HAP-1 (cell line): ENCODE measurements at regions not wholly inside any gene's neighbourhood (a gene's known extent, or its start where the extent isn't known, plus 50 kb on each side); places are given as distances from the start of the nearest gene placed in this dataset.

ENCODE experiments used
- DNase-seq, 2 experiments: peaks; one replicate each; pipeline ENCODE4 v3.0.0-alpha.2; 2016 to 2020; ENCODE audit warnings: low spot score in 2 of 2
- H3K27me3 ChIP-seq: fragments of 250-450 bp; sonication (Bioruptor Pico); 2 replicates; pipeline ENCODE4 v1.5.1; 2020; ENCODE audit warnings: low read depth, mild to moderate bottlenecking, moderate library complexity
- H3K36me3 ChIP-seq: fragments of 250-450 bp; sonication (Bioruptor Pico); replicated peaks from 2 replicates; pipeline ENCODE4 v1.5.1; 2020; ENCODE audit warnings: mild to moderate bottlenecking
- H3K4me1 ChIP-seq: fragments of 250-450 bp; sonication (Bioruptor Pico); 2 replicates; pipeline ENCODE4 v1.5.1; 2020; ENCODE audit warnings: mild to moderate bottlenecking
- H3K4me3 ChIP-seq: fragments of 250-450 bp; sonication (Bioruptor Pico); 2 replicates; pipeline ENCODE4 v1.5.1; 2020; ENCODE audit warnings: mild to moderate bottlenecking, moderate library complexity
- H3K9me3 ChIP-seq: fragments of 250-450 bp; sonication (Bioruptor Pico); 2 replicates; pipeline ENCODE4 v1.5.1; 2020; ENCODE audit warnings: mild to moderate bottlenecking, moderate library complexity
- in situ Hi-C: fragments of 300-500 bp; cut with MboI; formaldehyde crosslinking; loops from 3 replicates; pipeline ENCODE4 v1.14.3; 2020; ENCODE audit warnings: low sequenced_read_pairs, inconsistent platforms, mixed read lengths

DNA sequence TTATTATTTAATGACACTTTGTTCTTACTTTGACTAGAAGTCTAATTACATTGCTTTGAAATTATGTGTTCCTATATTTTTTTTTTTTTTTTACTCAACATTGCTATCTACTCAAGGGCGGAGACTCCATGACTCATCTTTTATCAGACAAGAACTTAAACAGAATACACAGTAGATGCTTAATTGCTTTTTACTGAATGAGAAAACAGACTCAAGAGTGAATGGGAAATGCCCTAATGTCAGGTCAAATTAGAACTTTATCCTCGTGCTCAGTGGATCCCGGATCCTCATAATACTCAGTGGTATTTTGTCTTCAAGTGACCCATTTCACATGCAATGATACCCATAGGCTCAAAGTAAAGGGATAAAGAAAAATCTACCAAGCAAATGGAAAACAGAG lies 954.5 kb upstream of the IGFBP7 start:
- H3K36me3 ChIP-seq: no peaks in the 10 kb centered on the region
- no peaks in the 10 kb centered on the region for H3K27me3 ChIP-seq
- DNase-seq: no peak
- no peaks in the 10 kb centered on the region for H3K4me1 ChIP-seq
- no peaks in the 10 kb centered on the region for H3K9me3 ChIP-seq
- no peak overlapping the region for H3K4me3 ChIP-seq
- in situ Hi-C loops: no loop called here

DNA sequence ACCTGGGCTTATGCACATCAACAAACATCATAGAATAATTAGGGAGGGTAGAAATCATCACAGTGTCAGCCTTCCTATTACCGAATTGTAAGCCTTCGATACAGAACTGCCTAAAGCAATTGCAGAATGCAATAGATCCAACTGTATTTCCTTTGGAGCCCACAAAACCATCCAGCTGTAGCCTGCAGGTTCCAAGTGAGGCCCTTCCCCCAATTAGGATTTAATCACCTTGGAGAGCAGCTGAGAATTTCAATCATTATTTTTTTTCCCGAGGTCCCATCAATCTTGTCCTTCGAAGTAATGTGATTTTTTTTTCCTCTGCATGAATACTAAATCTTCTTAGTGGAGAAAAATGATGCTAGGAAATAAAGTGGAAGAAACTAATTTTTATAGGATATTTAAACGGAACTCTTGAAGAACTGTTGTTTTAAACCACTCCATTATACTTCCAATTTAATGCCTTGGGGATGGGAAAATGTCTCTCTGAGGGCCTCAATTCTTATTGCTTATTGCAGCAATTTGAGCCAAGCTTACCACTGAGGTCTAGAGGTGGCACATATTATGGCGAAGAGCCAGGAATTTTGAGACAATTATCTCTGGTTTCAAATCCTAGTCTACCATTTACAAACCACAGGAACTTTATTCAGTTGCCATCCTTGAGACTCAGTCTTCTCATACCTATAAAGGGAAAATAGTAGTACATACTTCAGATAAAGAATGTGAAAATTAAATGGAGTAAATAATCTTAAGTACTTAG lies 953.4 kb upstream of the IGFBP7 start:
- in situ Hi-C loops: no loop called here
- H3K36me3 ChIP-seq: no peaks in the 10 kb centered on the region
- H3K4me3 ChIP-seq: no peak overlapping the region
- H3K9me3 ChIP-seq: no peaks in the 10 kb centered on the region
- no peak for DNase-seq
- no peaks in the 10 kb centered on the region for H3K4me1 ChIP-seq
- no peaks in the 10 kb centered on the region for H3K27me3 ChIP-seq

DNA sequence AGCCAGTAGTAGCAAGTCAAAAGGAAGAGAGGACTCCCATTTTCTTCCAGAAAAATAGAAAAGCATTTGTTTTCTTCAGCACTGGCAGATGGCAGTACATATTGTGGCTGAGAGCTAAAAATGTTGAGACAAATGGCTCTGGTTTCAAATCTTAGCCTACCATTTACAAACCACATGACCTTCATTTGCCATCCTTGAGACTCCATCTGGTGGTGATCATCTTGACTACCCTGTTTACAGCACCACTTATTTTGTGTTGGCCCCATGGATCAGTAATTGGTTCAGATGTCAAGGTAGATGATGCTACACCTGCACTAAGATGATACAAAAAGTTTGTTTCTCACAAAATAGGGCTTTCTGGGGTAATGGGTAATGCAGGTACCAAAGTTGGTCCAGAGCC lies 951.8 kb upstream of the IGFBP7 start:
- no peak for DNase-seq
- in situ Hi-C loops: no loop called here
- H3K4me3 ChIP-seq: no peak overlapping the region
- H3K4me1 ChIP-seq: no peaks in the 10 kb centered on the region
- H3K36me3 ChIP-seq: no peaks in the 10 kb centered on the region
- H3K9me3 ChIP-seq: no peaks in the 10 kb centered on the region
- H3K27me3 ChIP-seq: no peaks in the 10 kb centered on the region

DNA sequence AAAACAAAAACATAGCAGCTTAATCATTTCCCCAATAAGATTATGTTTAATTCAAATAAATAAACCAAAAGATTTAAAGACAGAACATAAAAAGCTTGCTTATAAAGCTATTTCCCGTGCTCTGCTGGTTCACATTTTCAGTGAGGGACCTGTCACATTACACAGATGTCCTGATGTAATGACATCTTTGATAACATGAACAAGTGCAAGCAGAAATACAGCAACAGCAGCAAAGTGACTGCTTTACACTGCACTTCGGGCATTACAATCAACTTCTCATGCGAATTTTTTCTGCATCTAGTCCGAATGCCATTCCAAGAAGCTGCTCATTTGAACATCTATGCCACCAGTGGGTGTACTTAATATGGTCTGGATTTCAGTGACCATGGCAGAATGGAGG lies 940.3 kb upstream of the IGFBP7 start:
- in situ Hi-C loops: no loop called here
- DNase-seq: no peak
- H3K4me3 ChIP-seq: no peak overlapping the region
- no peaks in the 10 kb centered on the region for H3K4me1 ChIP-seq
- no peaks in the 10 kb centered on the region for H3K36me3 ChIP-seq
- H3K27me3 ChIP-seq: no peaks in the 10 kb centered on the region
- no peaks in the 10 kb centered on the region for H3K9me3 ChIP-seq

DNA sequence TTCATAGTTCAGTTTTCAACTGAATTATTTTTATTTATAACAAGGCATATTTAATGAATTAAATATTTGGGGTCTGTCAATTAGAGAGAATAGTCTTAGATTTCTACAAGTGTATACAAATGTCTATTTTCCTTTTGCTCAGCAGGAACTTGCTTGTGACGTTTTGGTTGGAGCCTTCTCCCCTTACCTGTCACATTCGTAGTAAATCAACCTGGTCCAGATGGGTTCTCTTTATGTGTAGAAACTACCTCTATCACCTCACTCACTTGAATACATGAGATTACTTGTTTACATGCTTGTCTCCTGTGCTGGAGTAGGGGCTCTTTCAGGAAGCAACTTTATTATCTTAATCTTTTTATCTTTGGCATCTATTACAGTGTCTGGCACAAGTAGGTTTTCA lies 938.3 kb upstream of the IGFBP7 start:
- H3K27me3 ChIP-seq: no peaks in the 10 kb centered on the region
- DNase-seq: no peak
- in situ Hi-C loops: no loop called here
- H3K4me3 ChIP-seq: no peak overlapping the region
- no peaks in the 10 kb centered on the region for H3K4me1 ChIP-seq
- H3K9me3 ChIP-seq: no peaks in the 10 kb centered on the region
- H3K36me3 ChIP-seq: no peaks in the 10 kb centered on the region

DNA sequence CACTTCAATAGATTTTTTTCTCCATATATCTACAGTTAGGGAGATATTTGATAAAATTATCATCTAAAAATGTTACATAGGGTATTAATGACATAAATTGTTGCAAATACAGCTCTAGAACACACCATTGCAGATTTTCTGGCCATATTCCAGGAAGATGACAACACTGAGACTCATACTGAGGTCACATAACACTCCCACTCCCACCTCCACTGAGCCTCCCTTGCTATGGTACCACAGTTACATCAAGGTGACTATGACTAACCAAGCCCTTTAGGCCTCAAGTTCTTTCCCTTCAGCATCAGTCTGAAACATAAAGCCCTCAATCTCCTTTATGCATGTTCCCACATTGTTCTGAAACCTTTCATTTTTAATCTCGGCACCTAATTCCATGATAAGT lies 932.0 kb upstream of the IGFBP7 start:
- no peak for DNase-seq
- Histone ChIP-seq H3K36me3 (no peaks in the 10 kb centered on the region), H3K4me3 (no peak overlapping the region), H3K9me3 (no peaks in the 10 kb centered on the region), H3K27me3 (no peaks in the 10 kb centered on the region), H3K4me1 (no peaks in the 10 kb centered on the region)
- in situ Hi-C loops: no loop called here

DNA sequence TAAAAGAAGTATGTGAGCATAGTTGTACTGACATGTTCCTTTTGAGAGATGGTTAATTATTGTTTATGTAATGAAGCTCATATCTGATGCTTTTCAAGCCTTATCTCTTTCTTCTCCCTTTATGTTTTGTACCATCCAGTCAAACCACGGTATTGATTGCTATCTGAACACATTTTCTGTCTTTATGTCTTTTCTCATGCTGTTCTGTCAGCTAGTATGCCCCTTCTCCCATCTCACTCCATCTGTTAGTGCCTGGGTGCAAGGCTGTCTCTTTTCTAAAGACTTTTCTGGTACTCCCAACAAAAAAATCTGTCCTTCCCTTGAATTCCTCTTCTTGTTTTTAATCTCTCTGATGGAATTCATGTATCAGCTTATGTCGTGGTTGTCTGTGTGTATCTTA lies 883.8 kb upstream of the IGFBP7 start:
- in situ Hi-C loops: no loop called here
- no peak for DNase-seq
- H3K36me3 ChIP-seq: no peaks in the 10 kb centered on the region
- H3K27me3 ChIP-seq: no peaks in the 10 kb centered on the region
- no peaks in the 10 kb centered on the region for H3K9me3 ChIP-seq
- H3K4me3 ChIP-seq: no peak overlapping the region
- H3K4me1 ChIP-seq: no peaks in the 10 kb centered on the region

DNA sequence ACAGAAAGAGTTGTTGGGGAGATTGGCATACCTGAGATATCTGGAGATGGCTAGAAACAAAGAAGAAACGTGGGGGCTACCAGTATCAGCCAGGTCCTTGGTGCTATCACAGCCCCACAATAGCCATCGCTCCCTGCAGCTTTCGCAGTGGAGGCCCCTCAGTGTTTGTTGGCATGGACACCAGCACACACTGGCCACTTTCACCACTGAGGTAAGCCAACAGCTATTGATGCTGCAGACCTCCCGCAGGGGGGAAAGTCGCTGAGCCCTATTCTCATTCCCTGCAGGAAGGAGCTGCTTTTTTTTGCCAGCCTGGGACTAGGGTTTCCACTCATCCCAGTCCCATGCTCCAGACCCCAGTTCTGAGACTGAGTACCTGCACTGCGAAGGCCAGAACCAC lies 879.2 kb upstream of the IGFBP7 start:
- Histone ChIP-seq H3K4me3 (no peak overlapping the region), H3K27me3 (no peaks in the 10 kb centered on the region), H3K4me1 (no peaks in the 10 kb centered on the region), H3K9me3 (no peaks in the 10 kb centered on the region), H3K36me3 (no peaks in the 10 kb centered on the region)
- DNase-seq: no peak
- in situ Hi-C loops: no loop called here

DNA sequence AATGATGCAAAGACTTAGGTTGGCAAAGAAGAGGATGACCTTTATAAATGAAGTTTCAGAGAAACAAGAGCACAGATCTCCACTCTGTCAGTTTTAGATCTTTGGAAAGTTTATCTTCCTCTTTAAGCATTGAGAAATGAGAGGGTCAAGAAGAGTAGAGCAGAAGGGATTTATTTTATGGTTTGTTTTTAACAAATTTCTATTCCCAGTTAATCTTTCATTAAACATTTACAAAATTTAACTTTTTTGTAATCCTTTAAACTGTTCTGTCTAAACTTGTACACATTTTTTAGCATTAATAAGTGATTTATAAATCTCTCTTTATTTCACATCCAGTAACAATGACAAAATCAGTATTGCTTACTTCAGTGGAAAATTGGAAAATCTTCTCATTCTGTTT lies 875.0 kb upstream of the IGFBP7 start:
- Histone ChIP-seq H3K4me1 (no peaks in the 10 kb centered on the region), H3K36me3 (no peaks in the 10 kb centered on the region)

DNA sequence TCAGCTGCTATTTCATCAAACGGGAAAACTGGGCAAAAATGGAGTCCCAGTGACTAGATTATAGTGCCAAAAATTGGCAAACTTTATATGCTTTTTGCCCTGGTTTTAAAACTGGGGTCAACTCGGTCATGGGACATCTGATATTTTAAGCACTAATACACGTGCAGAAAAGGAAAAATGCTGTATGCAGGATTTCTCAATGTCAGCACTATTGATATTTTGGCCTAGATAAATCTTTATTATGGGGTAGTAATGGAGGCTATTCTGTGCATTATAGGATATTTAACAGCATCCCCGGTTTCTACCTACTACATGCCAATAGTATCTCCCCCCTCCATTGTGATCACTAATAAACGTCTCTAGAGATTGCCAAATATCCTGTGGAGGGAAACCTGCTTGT lies 870.9 kb upstream of the IGFBP7 start:
- in situ Hi-C loops: no loop called here
- H3K9me3 ChIP-seq: no peaks in the 10 kb centered on the region
- no peak for DNase-seq
- H3K4me1 ChIP-seq: no peaks in the 10 kb centered on the region
- H3K4me3 ChIP-seq: no peak overlapping the region
- no peaks in the 10 kb centered on the region for H3K27me3 ChIP-seq
- H3K36me3 ChIP-seq: no peaks in the 10 kb centered on the region

More for the DNA sequence above, 875.0 kb upstream of the IGFBP7 start:
- Histone ChIP-seq H3K9me3 (no peaks in the 10 kb centered on the region), H3K4me3 (no peak overlapping the region), H3K27me3 (no peaks in the 10 kb centered on the region)
- DNase-seq: no peak
- in situ Hi-C loops: no loop called here

DNA sequence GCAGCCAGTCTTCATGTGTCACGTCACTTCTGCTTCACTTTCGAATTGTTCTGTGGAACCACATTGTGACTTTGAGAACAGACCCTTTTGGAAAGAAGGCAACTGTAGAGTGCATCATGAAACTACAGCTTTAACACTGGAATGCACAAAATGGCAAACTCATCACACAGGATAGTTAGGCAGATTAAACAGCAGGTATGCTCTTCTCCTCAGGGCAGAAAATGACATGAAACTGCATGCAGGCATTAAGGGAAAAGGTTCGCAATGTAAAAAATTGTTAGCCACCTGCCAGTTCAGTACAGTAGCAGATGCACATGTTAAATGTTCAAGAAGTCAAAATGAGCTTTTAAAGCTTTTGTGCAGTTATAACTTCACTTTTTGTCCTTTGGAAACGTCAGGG lies 864.6 kb upstream of the IGFBP7 start:
- no peak for DNase-seq
- in situ Hi-C loops: no loop called here
- no peaks in the 10 kb centered on the region for H3K36me3 ChIP-seq
- no peak overlapping the region for H3K4me3 ChIP-seq
- H3K9me3 ChIP-seq: no peaks in the 10 kb centered on the region
- no peaks in the 10 kb centered on the region for H3K27me3 ChIP-seq
- no peaks in the 10 kb centered on the region for H3K4me1 ChIP-seq

DNA sequence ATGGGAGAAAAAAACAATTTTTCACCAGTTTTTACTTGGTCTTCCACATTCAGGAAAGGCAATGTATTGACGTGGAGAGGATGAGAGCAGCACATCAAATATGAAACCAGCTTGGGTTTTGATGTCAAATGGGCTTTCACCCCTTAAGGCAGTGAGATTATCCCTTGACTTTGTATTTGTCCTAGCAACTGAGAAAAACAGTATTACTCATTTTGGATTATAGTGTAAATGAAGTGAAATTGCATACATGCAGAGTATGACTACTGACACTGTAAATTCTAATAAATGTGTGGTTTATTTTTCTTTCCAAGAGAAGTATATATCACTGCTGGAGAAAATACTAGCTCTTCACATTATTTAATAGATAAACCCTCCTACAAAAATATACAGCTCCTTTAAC lies 863.6 kb upstream of the IGFBP7 start:
- no peaks in the 10 kb centered on the region for H3K9me3 ChIP-seq
- H3K4me3 ChIP-seq: no peak overlapping the region
- no peaks in the 10 kb centered on the region for H3K4me1 ChIP-seq
- in situ Hi-C loops: no loop called here
- H3K27me3 ChIP-seq: no peaks in the 10 kb centered on the region
- no peak for DNase-seq
- no peaks in the 10 kb centered on the region for H3K36me3 ChIP-seq

DNA sequence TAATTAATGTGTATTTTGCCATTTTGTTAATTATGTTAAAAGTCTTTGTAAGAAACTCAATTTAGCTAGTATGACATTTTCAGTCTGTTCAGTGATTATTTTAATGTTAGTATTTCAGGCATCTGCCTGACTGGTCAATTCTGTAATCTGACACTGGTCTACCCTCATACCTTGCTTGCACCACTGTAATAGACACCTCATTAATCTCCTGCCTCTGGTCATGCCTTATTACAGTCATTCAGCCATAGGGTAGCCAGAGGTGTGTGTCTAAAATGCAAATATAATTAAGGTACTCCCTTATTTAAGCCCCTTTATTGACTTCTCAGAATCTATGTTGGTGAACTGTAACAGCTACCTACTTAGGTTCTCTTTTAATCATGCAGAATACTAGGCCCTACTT lies 861.1 kb upstream of the IGFBP7 start:
- H3K4me1 ChIP-seq: no peaks in the 10 kb centered on the region
- in situ Hi-C loops: no loop called here
- no peaks in the 10 kb centered on the region for H3K36me3 ChIP-seq
- H3K27me3 ChIP-seq: no peaks in the 10 kb centered on the region
- no peak overlapping the region for H3K4me3 ChIP-seq
- DNase-seq: no peak
- H3K9me3 ChIP-seq: no peaks in the 10 kb centered on the region

DNA sequence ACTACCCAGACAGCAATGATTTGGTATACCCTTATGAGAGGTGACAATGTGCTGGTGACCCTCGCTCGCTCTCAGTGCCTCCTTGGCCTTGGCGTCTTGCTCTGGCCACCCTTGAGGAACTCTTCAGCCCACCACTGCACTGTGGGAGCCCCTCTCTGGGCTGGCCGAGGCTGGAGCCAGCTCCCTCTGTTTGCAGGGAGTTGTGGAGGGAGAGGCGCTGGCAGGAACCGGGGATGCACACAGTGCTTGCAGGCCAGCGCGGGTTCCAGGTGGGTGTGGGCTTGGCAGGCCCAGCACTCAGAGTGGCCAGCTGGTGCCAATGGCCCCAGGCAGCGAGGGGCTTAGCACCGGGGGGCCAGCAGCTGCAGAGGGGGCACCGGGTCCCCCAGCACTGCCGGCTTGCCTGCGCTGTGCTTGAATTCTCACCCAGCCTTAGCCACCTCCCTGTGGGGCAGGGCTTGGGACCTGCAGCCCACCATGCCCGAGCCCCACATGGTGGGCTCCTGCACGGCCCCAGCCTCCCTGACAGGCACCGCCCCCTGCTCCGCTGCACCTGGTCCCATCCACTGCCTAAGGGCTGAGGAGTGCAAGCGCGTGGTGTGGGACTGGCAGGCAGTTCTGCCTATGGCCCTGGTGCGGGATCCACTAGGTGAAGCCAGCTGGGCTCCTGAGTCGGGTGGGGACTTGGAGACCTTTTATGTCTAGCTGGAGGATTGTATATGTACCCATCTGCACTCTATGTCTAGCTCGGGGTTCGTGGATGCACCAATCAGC lies 857.0 kb upstream of the IGFBP7 start:
- no peak overlapping the region for H3K4me3 ChIP-seq
- H3K4me1 ChIP-seq: no peaks in the 10 kb centered on the region
- H3K36me3 ChIP-seq: no peaks in the 10 kb centered on the region
- no peak for DNase-seq
- in situ Hi-C loops: no loop called here
- H3K9me3 ChIP-seq: no peaks in the 10 kb centered on the region
- no peaks in the 10 kb centered on the region for H3K27me3 ChIP-seq
